IMR-90 (cell line): ENCODE measurements at regions not wholly inside any gene's neighbourhood (a gene's known extent, or its start where the extent isn't known, plus 50 kb on each side); places are given as distances from the start of the nearest gene placed in this dataset.

Experiments used
- ATAC-seq: fragments of 200-7000 bp; cut with Tn5 transposase; 2 replicates; pipeline ENCODE4 v1.9.1; 2020; ENCODE audit warnings: low read depth, mild to moderate bottlenecking, moderate library complexity
- BruUV-seq: library from RNA; stranded (reverse); fragments of 400-500 nt; replicated peaks from 2 replicates; lab custom pipeline; 2021; lab: Mats Ljungman, UMichigan
- CTCF ChIA-PET: fragments of 300-600 bp; formaldehyde crosslinking; extraction: SDS; loops from one replicate; lab custom pipeline; 2021; ENCODE audit warnings: antibody characterized with exemption; lab: Yijun Ruan, JAX
- POLR2A ChIA-PET: fragments of 300-600 bp; sonication (Branson Sonifier 250); formaldehyde crosslinking; loops from one replicate; lab custom pipeline; 2022; ENCODE audit warnings: antibody characterized with exemption; ENCODE audit not compliant: unreplicated experiment; lab: Charles Lee
- DNase-seq: peaks from one replicate; pipeline ENCODE4 v3.0.0; 2013
- H2AFZ ChIP-seq: replicated peaks from 2 replicates; pipeline ENCODE3; 2013; ENCODE audit warnings: low read length, mild to moderate bottlenecking; ENCODE audit not compliant: poor library complexity
- H2AK5ac ChIP-seq: 2 replicates; pipeline ENCODE4 v1.6.1; 2013; ENCODE audit warnings: low read depth, low read length, inconsistent platforms
- H2AK9ac ChIP-seq: replicated peaks from 2 replicates; pipeline ENCODE3; 2013; ENCODE audit warnings: mild to moderate bottlenecking, low read depth, low read length, moderate library complexity; ENCODE audit not compliant: poor library complexity
- H2BK120ac ChIP-seq: 2 replicates; pipeline ENCODE4 v1.6.1; 2013; ENCODE audit warnings: low read depth, low read length, inconsistent platforms
- H2BK15ac ChIP-seq: 3 replicates; pipeline ENCODE4 v1.6.1; 2013; ENCODE audit warnings: low read depth, low read length, inconsistent platforms
- H2BK20ac ChIP-seq: 2 replicates; pipeline ENCODE4 v1.6.1; 2013; ENCODE audit warnings: low read depth, mild to moderate bottlenecking, inconsistent platforms, low read length, moderate library complexity
- H2BK5ac ChIP-seq: 2 replicates; pipeline ENCODE4 v1.6.1; 2013; ENCODE audit warnings: mild to moderate bottlenecking, low read depth, low read length, inconsistent platforms; ENCODE audit not compliant: poor library complexity, severe bottlenecking
- H3K14ac ChIP-seq: replicated peaks from 2 replicates; pipeline ENCODE4 v1.6.1; 2013; ENCODE audit warnings: low read depth, low read length, inconsistent platforms
- H3K18ac ChIP-seq: 2 replicates; pipeline ENCODE4 v1.6.1; 2013; ENCODE audit warnings: low read depth, low read length, control low read depth
- H3K23ac ChIP-seq: 2 replicates; pipeline ENCODE4 v1.6.1; 2013; ENCODE audit warnings: low read depth, low read length, inconsistent platforms
- H3K27ac ChIP-seq: 2 replicates; pipeline ENCODE4 v1.5.1; 2013; ENCODE audit warnings: mild to moderate bottlenecking, control low read depth, low read length; ENCODE audit not compliant: insufficient read depth
- H3K27me3 ChIP-seq: 2 replicates; pipeline ENCODE4 v1.6.1; 2013; ENCODE audit warnings: low read length; ENCODE audit not compliant: control insufficient read depth, insufficient read depth
- H3K36me3 ChIP-seq: 2 replicates; pipeline ENCODE4 v1.6.1; 2013; ENCODE audit warnings: low read length, mixed read lengths; ENCODE audit not compliant: control insufficient read depth, insufficient read depth
- H3K4ac ChIP-seq: 2 replicates; pipeline ENCODE4 v1.6.1; 2013; ENCODE audit warnings: low read depth, low read length, inconsistent platforms
- H3K4me1 ChIP-seq: 2 replicates; pipeline ENCODE4 v1.6.1; 2013; ENCODE audit warnings: low read length, mixed read lengths; ENCODE audit not compliant: control insufficient read depth, insufficient read depth
- H3K4me2 ChIP-seq: 2 replicates; pipeline ENCODE4 v1.6.1; 2013; ENCODE audit warnings: low read depth, mild to moderate bottlenecking, control low read depth, low read length, moderate library complexity
- H3K4me3 ChIP-seq: 2 replicates; pipeline ENCODE4 v1.5.1; 2013; ENCODE audit warnings: low read depth, mild to moderate bottlenecking, control low read depth, low read length, moderate library complexity; ENCODE audit not compliant: insufficient read depth
- H3K56ac ChIP-seq: 2 replicates; pipeline ENCODE4 v1.6.1; 2013; ENCODE audit warnings: low read length, inconsistent platforms; ENCODE audit not compliant: insufficient read depth; ENCODE audit errors: extremely low read depth
- H3K79me1 ChIP-seq, 2 experiments: 2 replicates each; pipeline ENCODE4 v1.6.1; 2013; ENCODE audit warnings: low read length in 2 of 2, inconsistent platforms in 1 of 2, low read depth in 1 of 2
- H3K9ac ChIP-seq: 2 replicates; pipeline ENCODE4 v1.6.1; 2013; ENCODE audit warnings: low read depth, low read length, control low read depth
- H3K9me1 ChIP-seq: 2 replicates; pipeline ENCODE4 v1.6.1; 2013; ENCODE audit warnings: low read length, inconsistent platforms; ENCODE audit not compliant: insufficient read depth
- H3K9me3 ChIP-seq: 2 replicates; pipeline ENCODE4 v1.6.1; 2013; ENCODE audit warnings: low read length; ENCODE audit not compliant: control insufficient read depth, insufficient read depth
- H4K20me1 ChIP-seq: 2 replicates; pipeline ENCODE4 v1.6.1; 2013; ENCODE audit warnings: low read length, inconsistent platforms; ENCODE audit not compliant: insufficient read depth
- H4K5ac ChIP-seq: 2 replicates; pipeline ENCODE4 v1.6.1; 2013; ENCODE audit warnings: mild to moderate bottlenecking, low read depth, low read length, control low read depth
- H4K8ac ChIP-seq, 2 experiments: 2 replicates each; pipeline ENCODE4 v1.6.1; 2013; ENCODE audit warnings: low read depth in 2 of 2, low read length in 2 of 2, control low read depth in 1 of 2, inconsistent platforms in 1 of 2
- H4K91ac ChIP-seq: 2 replicates; pipeline ENCODE4 v1.6.1; 2013; ENCODE audit warnings: low read depth, low read length, inconsistent platforms; ENCODE audit not compliant: insufficient read depth
- BHLHE40 ChIP-seq: fragments of 150-350 bp; IDR thresholded peaks from 2 replicates; pipeline ENCODE4 v1.6.1; 2016; ENCODE audit warnings: mild to moderate bottlenecking, low read depth, low read length
- CEBPB ChIP-seq: IDR thresholded peaks from 2 replicates; pipeline ENCODE4 v1.6.1; 2012; ENCODE audit warnings: low read depth, low read length, improper control_type of control experiment
- CHD1 ChIP-seq: IDR thresholded peaks from 2 replicates; pipeline ENCODE4 v1.6.1; 2012; ENCODE audit warnings: low read depth, low read length, improper control_type of control experiment
- FOS ChIP-seq: fragments of 150-350 bp; IDR thresholded peaks from 2 replicates; pipeline ENCODE4 v1.6.1; 2016; ENCODE audit warnings: low read depth, low read length
- MAFK ChIP-seq: IDR thresholded peaks from 2 replicates; pipeline ENCODE4 v1.6.1; 2012; ENCODE audit warnings: low read depth, low read length, improper control_type of control experiment
- MAZ ChIP-seq: IDR thresholded peaks from 2 replicates; pipeline ENCODE4 v1.6.1; 2012; ENCODE audit warnings: low read depth, mild to moderate bottlenecking, low read length, improper control_type of control experiment, moderate library complexity, borderline replicate concordance
- MXI1 ChIP-seq: IDR thresholded peaks from 2 replicates; pipeline ENCODE4 v1.6.1; 2012; ENCODE audit warnings: low read depth, mild to moderate bottlenecking, low read length, moderate library complexity, borderline replicate concordance
- NFE2L2 ChIP-seq: fragments of 150-350 bp; IDR thresholded peaks from 2 replicates; pipeline ENCODE4 v1.6.1; 2016; ENCODE audit warnings: low read depth, mild to moderate bottlenecking, low read length
- POLR2A ChIP-seq: IDR thresholded peaks from 2 replicates; pipeline ENCODE4 v1.6.1; 2012; ENCODE audit warnings: mild to moderate bottlenecking, low read depth, low read length
- RAD21 ChIP-seq: IDR thresholded peaks from 2 replicates; pipeline ENCODE4 v1.6.1; 2012; ENCODE audit warnings: low read length, improper control_type of control experiment
- RCOR1 ChIP-seq: IDR thresholded peaks from 2 replicates; pipeline ENCODE4 v1.6.1; 2012; ENCODE audit warnings: mild to moderate bottlenecking, low read length, improper control_type of control experiment; ENCODE audit not compliant: insufficient replicate concordance
- RFX5 ChIP-seq: IDR thresholded peaks from 2 replicates; pipeline ENCODE4 v1.8.0; 2012; ENCODE audit warnings: low read depth, mild to moderate bottlenecking, low read length, moderate library complexity
- SMC3 ChIP-seq: fragments of 150-350 bp; IDR thresholded peaks from 2 replicates; pipeline ENCODE4 v1.6.1; 2016; ENCODE audit warnings: low read depth, mild to moderate bottlenecking, antibody characterized with exemption, low read length, moderate library complexity
- WGBS, 2 experiments: methylation state at CpG; one replicate each; pipeline versions ENCODE4 v1.1.5 to v1.1.7; 2013; ENCODE audit warnings: missing lambda C conversion rate in 2 of 2; ENCODE audit not compliant: insufficient read length in 1 of 2; ENCODE audit errors: extremely low coverage in 2 of 2; 5-methylcytosine and 5-hydroxymethylcytosine counted together
- dilution Hi-C: fragments of 300-500 bp; cut with HindIII; formaldehyde crosslinking; loops from one replicate; pipeline ENCODE4 v1.14.3; 2018; ENCODE audit warnings: low sequenced_read_pairs; ENCODE audit not compliant: unreplicated experiment
- in situ Hi-C: fragments of 300-500 bp; cut with MboI; formaldehyde crosslinking; loops from 3 replicates; pipeline ENCODE4 v1.14.3; 2019; ENCODE audit warnings: low sequenced_read_pairs, inconsistent platforms, mixed read lengths
- intact Hi-C: fragments of 100-400 bp; cut with micrococcal nuclease; formaldehyde crosslinking; loops from 2 replicates; pipeline ENCODE4 v1.10.0; 2022
- TF ChIP-seq, protein P1 (sequence below): conservative IDR thresholded peaks from 2 replicates; pipeline ENCODE4 v1.5.1; 2012; ENCODE audit warnings: mild to moderate bottlenecking, low read depth, low read length, improper control_type of control experiment
- TF ChIP-seq, protein P2 (sequence below): fragments of 150-350 bp; IDR thresholded peaks from 2 replicates; pipeline ENCODE4 v1.6.1; 2016; ENCODE audit warnings: low read depth, mild to moderate bottlenecking, low read length, moderate library complexity, borderline replicate concordance

DNA sequence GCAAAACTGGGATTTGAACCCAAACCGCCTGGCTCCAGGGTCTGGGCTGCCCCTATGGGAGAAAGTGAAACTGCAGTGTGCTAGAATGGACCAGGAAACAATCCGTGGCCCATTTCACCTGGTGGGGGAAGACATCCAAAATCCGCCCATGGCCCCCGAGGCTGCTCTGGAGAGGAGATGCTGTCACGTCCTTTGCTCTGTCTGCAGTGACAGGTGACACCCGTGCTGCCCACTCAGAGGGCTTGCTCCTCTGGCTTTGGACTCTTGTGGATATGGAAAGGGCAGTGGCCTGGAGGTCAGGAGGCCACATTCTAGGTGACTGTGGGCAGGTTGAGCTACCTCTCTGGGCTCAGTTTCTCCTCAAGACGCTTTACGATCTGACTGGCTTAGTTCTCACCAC lies 151.2 kb upstream of the GPR26 start:
- H3K4me1 ChIP-seq, result no peaks in the 10 kb centered on the region
- no peak overlapping the region for H3K14ac ChIP-seq
- H4K91ac ChIP-seq, result no peak overlapping the region
- H3K23ac ChIP-seq, result no peak overlapping the region
- no peak overlapping the region for H3K56ac ChIP-seq
- TF ChIP-seq NFE2L2, result no peak
- TF ChIP-seq FOS, result no peak
- TF ChIP-seq, protein P1, sequence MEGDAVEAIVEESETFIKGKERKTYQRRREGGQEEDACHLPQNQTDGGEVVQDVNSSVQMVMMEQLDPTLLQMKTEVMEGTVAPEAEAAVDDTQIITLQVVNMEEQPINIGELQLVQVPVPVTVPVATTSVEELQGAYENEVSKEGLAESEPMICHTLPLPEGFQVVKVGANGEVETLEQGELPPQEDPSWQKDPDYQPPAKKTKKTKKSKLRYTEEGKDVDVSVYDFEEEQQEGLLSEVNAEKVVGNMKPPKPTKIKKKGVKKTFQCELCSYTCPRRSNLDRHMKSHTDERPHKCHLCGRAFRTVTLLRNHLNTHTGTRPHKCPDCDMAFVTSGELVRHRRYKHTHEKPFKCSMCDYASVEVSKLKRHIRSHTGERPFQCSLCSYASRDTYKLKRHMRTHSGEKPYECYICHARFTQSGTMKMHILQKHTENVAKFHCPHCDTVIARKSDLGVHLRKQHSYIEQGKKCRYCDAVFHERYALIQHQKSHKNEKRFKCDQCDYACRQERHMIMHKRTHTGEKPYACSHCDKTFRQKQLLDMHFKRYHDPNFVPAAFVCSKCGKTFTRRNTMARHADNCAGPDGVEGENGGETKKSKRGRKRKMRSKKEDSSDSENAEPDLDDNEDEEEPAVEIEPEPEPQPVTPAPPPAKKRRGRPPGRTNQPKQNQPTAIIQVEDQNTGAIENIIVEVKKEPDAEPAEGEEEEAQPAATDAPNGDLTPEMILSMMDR, result no peak
- no peak for TF ChIP-seq SMC3
- no peak for TF ChIP-seq BHLHE40
- no peak for TF ChIP-seq MXI1
- no peak for TF ChIP-seq POLR2A
- no peak for TF ChIP-seq RFX5
- no peak for TF ChIP-seq MAFK
- TF ChIP-seq RCOR1, result no peak
- no peak for TF ChIP-seq CEBPB
- TF ChIP-seq CHD1, result no peak
- no peak for TF ChIP-seq MAZ
- TF ChIP-seq, protein P2, sequence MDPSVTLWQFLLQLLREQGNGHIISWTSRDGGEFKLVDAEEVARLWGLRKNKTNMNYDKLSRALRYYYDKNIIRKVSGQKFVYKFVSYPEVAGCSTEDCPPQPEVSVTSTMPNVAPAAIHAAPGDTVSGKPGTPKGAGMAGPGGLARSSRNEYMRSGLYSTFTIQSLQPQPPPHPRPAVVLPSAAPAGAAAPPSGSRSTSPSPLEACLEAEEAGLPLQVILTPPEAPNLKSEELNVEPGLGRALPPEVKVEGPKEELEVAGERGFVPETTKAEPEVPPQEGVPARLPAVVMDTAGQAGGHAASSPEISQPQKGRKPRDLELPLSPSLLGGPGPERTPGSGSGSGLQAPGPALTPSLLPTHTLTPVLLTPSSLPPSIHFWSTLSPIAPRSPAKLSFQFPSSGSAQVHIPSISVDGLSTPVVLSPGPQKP, result no peak
- no peak for TF ChIP-seq RAD21
- H3K9me3 ChIP-seq, result peaks cover 42% of the 10 kb centered on the region
- no peak overlapping the region for H3K4ac ChIP-seq
- in situ Hi-C loops (no loop called here), intact Hi-C loops (no loop called here), dilution Hi-C loops (no loop called here)
- no peak overlapping the region for H3K9ac ChIP-seq
- H3K9me1 ChIP-seq, result no peaks in the 10 kb centered on the region
- H2BK120ac ChIP-seq, result no peak overlapping the region
- no peak overlapping the region for H2BK15ac ChIP-seq
- no peak overlapping the region for H2AK5ac ChIP-seq
- DNase-seq, result no peak
- no peak for ATAC-seq
- H3K18ac ChIP-seq, result no peak overlapping the region
- ChIA-PET CTCF (no interaction called here), POLR2A (no interaction called here)
- H4K20me1 ChIP-seq, result no peaks in the 10 kb centered on the region
- no peaks in the 10 kb centered on the region for H3K27me3 ChIP-seq
- no peak overlapping the region for H3K4me2 ChIP-seq
- H2AFZ ChIP-seq, result no peak overlapping the region
- H4K8ac ChIP-seq, result no peak overlapping the region
- H3K4me3 ChIP-seq, result no peak overlapping the region
- H2AK9ac ChIP-seq, result peak overlapping the region; percentile 81
- H4K5ac ChIP-seq, result no peak overlapping the region
- no peaks in the 10 kb centered on the region for H3K79me1 ChIP-seq
- WGBS, 2 experiments, result 60% methylated on average over 2 of the region's 8 CpGs; no CpG with 5 or more reads in 1 of the 2 experiments
- H3K27ac ChIP-seq, result no peak overlapping the region
- no peak overlapping the region for H2BK5ac ChIP-seq
- BruUV-seq, result no TSS peak
- H2BK20ac ChIP-seq, result no peak overlapping the region
- no peaks in the 10 kb centered on the region for H3K36me3 ChIP-seq
